Left lobe of liver (tissue), 2 donors: ENCODE measurements at regions not wholly inside any gene's neighbourhood (a gene's known extent, or its start where the extent isn't known, plus 50 kb on each side); places are given as distances from the start of the nearest gene placed in this dataset.
A peak's percentile ranks its signal among the peaks of the same experiment; 100 is the strongest.

Experiments
- ATAC-seq: fragments of 200-7000 bp; cut with Tn5 transposase; one replicate; pipeline ENCODE4 v1.9.1; 2020; ENCODE audit warnings: mild to moderate bottlenecking, moderate library complexity
- DNase-seq: peaks from one replicate; pipeline ENCODE4 v3.0.0-alpha.2; 2020; ENCODE audit warnings: low spot score
- donor health status: DM: no; HTN: no; CAD: no; lungs with moderate emphysema.
- donor health status: DM: no; HTN: yes; CAD: no.

- ATAC-seq (no peak), DNase-seq (no peak)
These were observed 806.2 kb upstream of the CHAC2 start for GRCh38 chr2:52961403-52961802.

GRCh38 chr2:52960881-52961280 lies 806.7 kb upstream of the CHAC2 start:
- DNase-seq: no peak
- ATAC-seq: no peak

GRCh38 chr2:52959801-52960200 lies 807.8 kb upstream of the CHAC2 start:
- DNase-seq: no peak
- no peak for ATAC-seq

- no peak for ATAC-seq
- no peak for DNase-seq
These were observed 810.8 kb upstream of the CHAC2 start for GRCh38 chr2:52956766-52957165.

GRCh38 chr2:52956118-52956517 lies 811.5 kb upstream of the CHAC2 start:
- ATAC-seq (peak; percentile 60), DNase-seq (no peak)

GRCh38 chr2:52955079-52955478 lies 812.5 kb upstream of the CHAC2 start:
- no peak for DNase-seq

GRCh38 chr2:52940101-52940500 lies 827.5 kb upstream of the CHAC2 start:
- ATAC-seq: no peak
- no peak for DNase-seq

More at GRCh38 chr2:52955079-52955478, 812.5 kb upstream of the CHAC2 start:
- ATAC-seq: no peak

GRCh38 chr2:52939250-52939649 lies 828.4 kb upstream of the CHAC2 start:
- ATAC-seq (no peak), DNase-seq (no peak)

GRCh38 chr2:52936029-52936428 lies 831.6 kb upstream of the CHAC2 start:
- ATAC-seq (no peak), DNase-seq (no peak)

- ATAC-seq (peak; percentile 74), DNase-seq (no peak)
These were observed 832.5 kb upstream of the CHAC2 start for GRCh38 chr2:52934920-52935640.

GRCh38 chr2:52934323-52934898 lies 833.2 kb upstream of the CHAC2 start:
- ATAC-seq: peak; percentile 84
- no peak for DNase-seq

- DNase-seq (no peak), ATAC-seq (peak; percentile 25)
These were observed 833.7 kb upstream of the CHAC2 start for GRCh38 chr2:52933878-52934277.

- DNase-seq (no peak), ATAC-seq (no peak)
These were observed 835.9 kb upstream of the CHAC2 start for GRCh38 chr2:52931660-52932059.

- no peak for DNase-seq
- no peak for ATAC-seq
These were observed 838.2 kb upstream of the CHAC2 start for GRCh38 chr2:52929412-52929811.

- ATAC-seq: peak; percentile 52
These were observed 847.9 kb upstream of the CHAC2 start for GRCh38 chr2:52919673-52920072.

GRCh38 chr2:52918551-52918950 lies 849.1 kb upstream of the CHAC2 start:
- ATAC-seq (no peak), DNase-seq (no peak)

More at GRCh38 chr2:52919673-52920072, 847.9 kb upstream of the CHAC2 start:
- no peak for DNase-seq

- no peak for ATAC-seq
- no peak for DNase-seq
These were observed 850.6 kb upstream of the CHAC2 start for GRCh38 chr2:52916981-52917380.

- ATAC-seq (peak; percentile 72), DNase-seq (no peak)
These were observed 863.2 kb upstream of the CHAC2 start for GRCh38 chr2:52904355-52904891.

- ATAC-seq: no peak
These were observed 870.0 kb upstream of the CHAC2 start for GRCh38 chr2:52897511-52898044.

GRCh38 chr2:52895726-52896340 lies 871.8 kb upstream of the CHAC2 start:
- DNase-seq: no peak
- no peak for ATAC-seq

More at GRCh38 chr2:52897511-52898044, 870.0 kb upstream of the CHAC2 start:
- no peak for DNase-seq

- no peak for ATAC-seq
These were observed 881.0 kb upstream of the CHAC2 start for GRCh38 chr2:52886556-52886955.

More at GRCh38 chr2:52886556-52886955, 881.0 kb upstream of the CHAC2 start:
- no peak for DNase-seq
